ENCODE measurements at regions not wholly inside any gene's neighbourhood (a gene's known extent, or its start where the extent isn't known, plus 50 kb on each side); places are given as distances from the start of the nearest gene placed in this dataset.
"Not testable (repeated sequence)": the region's sequence is repeated elsewhere in the genome, so short reads cannot be mapped to it uniquely, and the experiment has no call there.

GRCh38 chr5:67636091-67636490, 439.5 kb upstream of the CD180 start:
- no peak for DNase-seq (ENCODE audit: extremely low spot score in 2 of 2)
- Histone ChIP-seq H3K36me3 (no peaks in the 10 kb centered on the region), H3K27me3 (no peaks in the 10 kb centered on the region), H3K4me3 (no peak overlapping the region), H3K27ac (no peak overlapping the region), H3K9me3 (no peaks in the 10 kb centered on the region), H3K4me1 (peaks cover 20% of the 10 kb centered on the region)
- intact Hi-C loops (cut with DNase I): no loop called here
- TF ChIP-seq POLR2AphosphoS5 (IDR thresholded peaks at IDR 0.05; ENCODE audit: insufficient read depth in 1 of 2, low read depth in 1 of 2) (no peak), POLR2A (IDR thresholded peaks at IDR 0.05) (no peak)
- TF ChIP-seq, protein P1, sequence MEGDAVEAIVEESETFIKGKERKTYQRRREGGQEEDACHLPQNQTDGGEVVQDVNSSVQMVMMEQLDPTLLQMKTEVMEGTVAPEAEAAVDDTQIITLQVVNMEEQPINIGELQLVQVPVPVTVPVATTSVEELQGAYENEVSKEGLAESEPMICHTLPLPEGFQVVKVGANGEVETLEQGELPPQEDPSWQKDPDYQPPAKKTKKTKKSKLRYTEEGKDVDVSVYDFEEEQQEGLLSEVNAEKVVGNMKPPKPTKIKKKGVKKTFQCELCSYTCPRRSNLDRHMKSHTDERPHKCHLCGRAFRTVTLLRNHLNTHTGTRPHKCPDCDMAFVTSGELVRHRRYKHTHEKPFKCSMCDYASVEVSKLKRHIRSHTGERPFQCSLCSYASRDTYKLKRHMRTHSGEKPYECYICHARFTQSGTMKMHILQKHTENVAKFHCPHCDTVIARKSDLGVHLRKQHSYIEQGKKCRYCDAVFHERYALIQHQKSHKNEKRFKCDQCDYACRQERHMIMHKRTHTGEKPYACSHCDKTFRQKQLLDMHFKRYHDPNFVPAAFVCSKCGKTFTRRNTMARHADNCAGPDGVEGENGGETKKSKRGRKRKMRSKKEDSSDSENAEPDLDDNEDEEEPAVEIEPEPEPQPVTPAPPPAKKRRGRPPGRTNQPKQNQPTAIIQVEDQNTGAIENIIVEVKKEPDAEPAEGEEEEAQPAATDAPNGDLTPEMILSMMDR (IDR thresholded peaks at IDR 0.05): no peak

GRCh38 chr5:67627079-67627478, 430.5 kb upstream of the CD180 start:
- H3K4me3 ChIP-seq; H3K27me3 ChIP-seq; H3K27ac ChIP-seq; DNase-seq (ENCODE audit: extremely low spot score in 2 of 2); H3K36me3 ChIP-seq; H3K9me3 ChIP-seq; intact Hi-C loops (cut with DNase I): not testable (repeated sequence)
- peaks cover 12% of the 10 kb centered on the region for H3K4me1 ChIP-seq

- no peak for TF ChIP-seq POLR2A (IDR thresholded peaks at IDR 0.05)
- TF ChIP-seq POLR2AphosphoS5 (IDR thresholded peaks at IDR 0.05; ENCODE audit: insufficient read depth in 1 of 2, low read depth in 1 of 2): no peak
- TF ChIP-seq, protein P1 (IDR thresholded peaks at IDR 0.05): no peak
Measured at GRCh38 chr5:67623078-67623477, 426.5 kb upstream of the CD180 start.

GRCh38 chr5:67620424-67621397, 424.1 kb upstream of the CD180 start:
- H3K36me3 ChIP-seq: no peaks in the 10 kb centered on the region
- intact Hi-C loops (cut with DNase I): no loop called here
- no peak for DNase-seq (ENCODE audit: extremely low spot score in 2 of 2)
- TF ChIP-seq, protein P1 (IDR thresholded peaks at IDR 0.05): no peak
- TF ChIP-seq POLR2A (IDR thresholded peaks at IDR 0.05): no peak
- no peak for TF ChIP-seq POLR2AphosphoS5 (IDR thresholded peaks at IDR 0.05; ENCODE audit: insufficient read depth in 1 of 2, low read depth in 1 of 2)
- peak overlapping the region; percentile 56 for H3K27ac ChIP-seq
- H3K4me1 ChIP-seq: peaks cover 53% of the 10 kb centered on the region
- H3K9me3 ChIP-seq: no peaks in the 10 kb centered on the region
- no peaks in the 10 kb centered on the region for H3K27me3 ChIP-seq
- H3K4me3 ChIP-seq: no peak overlapping the region

More at GRCh38 chr5:67623078-67623477, 426.5 kb upstream of the CD180 start:
- Histone ChIP-seq H3K36me3 (no peaks in the 10 kb centered on the region), H3K27ac (no peak overlapping the region), H3K4me3 (no peak overlapping the region), H3K9me3 (no peaks in the 10 kb centered on the region), H3K4me1 (peaks cover 39% of the 10 kb centered on the region), H3K27me3 (no peaks in the 10 kb centered on the region)
- intact Hi-C loops (cut with DNase I): no loop called here
- DNase-seq (ENCODE audit: extremely low spot score in 2 of 2): no peak

DNA sequence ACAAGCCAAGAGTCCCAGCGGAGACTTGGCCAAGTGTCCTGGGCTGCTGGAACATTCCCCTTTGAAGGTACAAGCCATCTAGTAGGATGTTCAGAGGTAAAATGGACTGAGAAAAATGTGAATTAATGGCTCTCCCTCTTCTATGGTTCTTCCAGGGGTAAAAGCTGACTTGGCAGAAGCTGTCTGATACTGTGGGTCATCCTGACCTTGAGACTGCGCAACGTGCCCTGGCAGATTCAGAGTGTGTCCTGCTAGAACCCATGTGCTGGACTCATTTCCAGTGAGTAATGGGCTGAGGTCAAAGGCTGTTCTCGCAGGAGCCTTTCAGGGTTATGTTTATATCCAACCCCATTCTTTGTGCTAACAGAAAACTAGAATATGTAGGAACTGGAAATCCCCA, 423.0 kb upstream of the CD180 start:
- H3K4me3 ChIP-seq: no peak overlapping the region
- no peaks in the 10 kb centered on the region for H3K9me3 ChIP-seq
- no peaks in the 10 kb centered on the region for H3K27me3 ChIP-seq
- no peak for DNase-seq (ENCODE audit: extremely low spot score in 2 of 2)
- H3K36me3 ChIP-seq: no peaks in the 10 kb centered on the region
- TF ChIP-seq POLR2A (IDR thresholded peaks at IDR 0.05) (no peak), POLR2AphosphoS5 (IDR thresholded peaks at IDR 0.05; ENCODE audit: insufficient read depth in 1 of 2, low read depth in 1 of 2) (no peak)
- TF ChIP-seq, protein P1 (IDR thresholded peaks at IDR 0.05): no peak
- H3K27ac ChIP-seq: peak overlapping the region; percentile 56
- intact Hi-C loops (cut with DNase I): no loop called here
- peaks cover 53% of the 10 kb centered on the region for H3K4me1 ChIP-seq

All from vagina (tissue), 2 donors.